Colonic mucosa (tissue), 4 donors: ENCODE measurements at regions not wholly inside any gene's neighbourhood (a gene's known extent, or its start where the extent isn't known, plus 50 kb on each side); places are given as distances from the start of the nearest gene placed in this dataset.

Experiments
- DNase-seq: peaks from one replicate; pipeline ENCODE4 v3.0.0-alpha.2; 2020
- H3K27ac ChIP-seq: fragments of 200-600 bp; one replicate; pipeline ENCODE4 v1.8.0; 2021
- H3K27me3 ChIP-seq: fragments of 200-600 bp; one replicate; pipeline ENCODE4 v1.8.0; 2021
- H3K36me3 ChIP-seq: fragments of 200-600 bp; one replicate; pipeline ENCODE4 v1.8.0; 2021
- H3K4me1 ChIP-seq: fragments of 200-600 bp; one replicate; pipeline ENCODE4 v1.8.0; 2021; ENCODE audit warnings: mild to moderate bottlenecking
- H3K4me3 ChIP-seq: fragments of 200-600 bp; one replicate; pipeline ENCODE4 v1.8.0; 2021
- H3K9ac ChIP-seq, 2 donors: one replicate each; pipeline ENCODE4 v1.7.0; 2013; ENCODE audit warnings: control low read depth in 2 of 2, low read depth in 2 of 2, low read length in 2 of 2
- H3K9me3 ChIP-seq: fragments of 200-600 bp; one replicate; pipeline ENCODE4 v1.8.0; 2021
- intact Hi-C: fragments of 100-400 bp; cut with DNase I; formaldehyde crosslinking; loops from one replicate; pipeline ENCODE4 v1.14.1; 2022
- TF ChIP-seq, protein P1 (sequence below): fragments of 200-600 bp; IDR thresholded peaks from one replicate; pipeline ENCODE4 v1.8.0; 2022; ENCODE audit warnings: antibody characterized with exemption, mild to moderate bottlenecking
- donor health status: healthy.
- donor health status: DM: no; HTN: no; CAD: no.
- donor health status: DM: no; HTN: no; CAD: no.

DNA sequence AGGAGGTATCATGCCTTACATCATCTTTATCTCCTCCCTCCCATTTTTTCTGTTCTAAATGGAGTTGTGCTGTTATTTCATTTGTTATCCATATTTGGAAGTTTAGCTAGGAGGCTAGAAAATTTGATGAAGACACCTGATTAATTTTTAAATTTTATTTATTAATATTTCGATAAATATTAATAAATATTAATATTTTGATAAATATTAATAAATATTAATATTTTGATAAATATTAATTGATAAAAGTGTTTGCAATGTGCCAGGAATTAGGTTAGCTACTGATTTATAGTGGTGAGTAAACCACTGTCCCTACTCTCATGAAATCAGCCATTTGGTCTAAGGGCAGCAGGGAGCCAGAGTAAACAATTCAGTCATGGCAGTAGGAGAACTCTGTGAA, 161.4 kb downstream of the GNAT3 start:
- Histone ChIP-seq H3K9me3 (no peaks in the 10 kb centered on the region), H3K9ac (no peak overlapping the region), H3K27me3 (no peaks in the 10 kb centered on the region), H3K4me1 (no peaks in the 10 kb centered on the region), H3K27ac (no peak overlapping the region), H3K36me3 (no peaks in the 10 kb centered on the region), H3K4me3 (no peak overlapping the region)
- TF ChIP-seq, protein P1, sequence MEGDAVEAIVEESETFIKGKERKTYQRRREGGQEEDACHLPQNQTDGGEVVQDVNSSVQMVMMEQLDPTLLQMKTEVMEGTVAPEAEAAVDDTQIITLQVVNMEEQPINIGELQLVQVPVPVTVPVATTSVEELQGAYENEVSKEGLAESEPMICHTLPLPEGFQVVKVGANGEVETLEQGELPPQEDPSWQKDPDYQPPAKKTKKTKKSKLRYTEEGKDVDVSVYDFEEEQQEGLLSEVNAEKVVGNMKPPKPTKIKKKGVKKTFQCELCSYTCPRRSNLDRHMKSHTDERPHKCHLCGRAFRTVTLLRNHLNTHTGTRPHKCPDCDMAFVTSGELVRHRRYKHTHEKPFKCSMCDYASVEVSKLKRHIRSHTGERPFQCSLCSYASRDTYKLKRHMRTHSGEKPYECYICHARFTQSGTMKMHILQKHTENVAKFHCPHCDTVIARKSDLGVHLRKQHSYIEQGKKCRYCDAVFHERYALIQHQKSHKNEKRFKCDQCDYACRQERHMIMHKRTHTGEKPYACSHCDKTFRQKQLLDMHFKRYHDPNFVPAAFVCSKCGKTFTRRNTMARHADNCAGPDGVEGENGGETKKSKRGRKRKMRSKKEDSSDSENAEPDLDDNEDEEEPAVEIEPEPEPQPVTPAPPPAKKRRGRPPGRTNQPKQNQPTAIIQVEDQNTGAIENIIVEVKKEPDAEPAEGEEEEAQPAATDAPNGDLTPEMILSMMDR: no peak
- no peak for DNase-seq
- intact Hi-C loops: no loop called here

DNA sequence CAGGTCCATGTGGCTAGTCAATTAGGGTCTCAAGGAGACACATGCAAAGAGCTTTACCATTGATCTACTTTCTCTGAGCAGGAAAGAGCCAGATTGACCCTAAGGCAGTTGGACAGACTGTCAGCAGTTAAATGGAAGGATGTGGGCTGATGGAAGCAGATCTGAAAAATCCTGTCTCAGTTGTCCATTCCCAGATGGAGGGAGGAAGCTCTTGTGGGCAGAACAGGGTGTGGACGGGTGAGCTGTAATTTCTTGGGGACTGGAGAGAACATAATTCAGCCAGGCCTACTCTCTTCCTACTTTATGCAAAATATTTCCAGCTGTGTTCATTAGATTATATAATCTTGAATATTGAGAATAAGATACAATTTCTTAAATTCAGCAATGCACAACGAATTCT, 163.6 kb downstream of the GNAT3 start:
- TF ChIP-seq, protein P1: no peak
- H3K9me3 ChIP-seq: no peaks in the 10 kb centered on the region
- H3K27me3 ChIP-seq: no peaks in the 10 kb centered on the region

DNA sequence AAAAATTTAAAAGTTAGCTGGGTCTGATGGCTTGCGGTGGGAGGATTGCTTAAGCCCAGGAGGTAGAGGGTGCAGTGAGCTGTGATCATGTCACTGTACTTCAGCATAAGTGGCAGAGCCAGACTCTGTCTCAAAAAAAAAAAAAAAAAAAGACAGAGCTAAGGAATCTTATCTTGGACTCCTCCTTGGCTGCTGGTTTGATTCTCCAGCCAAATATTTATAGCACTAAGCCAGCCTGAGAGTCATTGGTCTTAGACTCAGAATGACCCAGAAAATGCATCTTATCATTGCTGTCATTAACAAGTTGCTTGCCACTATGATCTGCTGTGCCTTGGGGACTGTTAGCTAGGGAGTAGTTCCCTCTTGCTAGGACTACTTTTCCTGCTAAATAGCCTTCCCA, 164.7 kb downstream of the GNAT3 start:
- TF ChIP-seq, protein P1: no peak
- Histone ChIP-seq H3K27me3 (no peaks in the 10 kb centered on the region), H3K9me3 (no peaks in the 10 kb centered on the region), H3K4me3 (no peak overlapping the region), H3K4me1 (no peaks in the 10 kb centered on the region), H3K27ac (no peak overlapping the region), H3K9ac (no peak overlapping the region), H3K36me3 (no peaks in the 10 kb centered on the region)
- intact Hi-C loops: no loop called here
- DNase-seq: no peak

More for the DNA sequence above, 163.6 kb downstream of the GNAT3 start:
- no peak overlapping the region for H3K4me3 ChIP-seq
- no peaks in the 10 kb centered on the region for H3K4me1 ChIP-seq
- DNase-seq: no peak
- H3K9ac ChIP-seq: no peak overlapping the region
- intact Hi-C loops: no loop called here
- H3K27ac ChIP-seq: no peak overlapping the region
- H3K36me3 ChIP-seq: no peaks in the 10 kb centered on the region

GRCh38 chr7:80346704-80347103, 165.2 kb downstream of the GNAT3 start:
- intact Hi-C loops: no loop called here
- no peak for DNase-seq
- H3K9me3 ChIP-seq: no peaks in the 10 kb centered on the region
- no peak overlapping the region for H3K4me3 ChIP-seq
- no peak overlapping the region for H3K9ac ChIP-seq
- no peaks in the 10 kb centered on the region for H3K4me1 ChIP-seq
- H3K36me3 ChIP-seq: no peaks in the 10 kb centered on the region
- no peak overlapping the region for H3K27ac ChIP-seq
- no peaks in the 10 kb centered on the region for H3K27me3 ChIP-seq
- TF ChIP-seq, protein P1: no peak

GRCh38 chr7:80335511-80336231, 176.2 kb downstream of the GNAT3 start:
- DNase-seq: peak; percentile 58
- no peaks in the 10 kb centered on the region for H3K27me3 ChIP-seq
- peak overlapping the region in 1 of 2 donors; percentile 46 for H3K9ac ChIP-seq
- no peak overlapping the region for H3K4me3 ChIP-seq
- no peaks in the 10 kb centered on the region for H3K36me3 ChIP-seq
- H3K4me1 ChIP-seq: peaks cover 8% of the 10 kb centered on the region
- intact Hi-C loops: no loop called here
- peak overlapping the region; percentile 53 for H3K27ac ChIP-seq
- H3K9me3 ChIP-seq: no peaks in the 10 kb centered on the region
- TF ChIP-seq, protein P1: no peak
